ENCODE measurements at regions not wholly inside any gene's neighbourhood (a gene's known extent, or its start where the extent isn't known, plus 50 kb on each side); places are given as distances from the start of the nearest gene placed in this dataset.

DNA sequence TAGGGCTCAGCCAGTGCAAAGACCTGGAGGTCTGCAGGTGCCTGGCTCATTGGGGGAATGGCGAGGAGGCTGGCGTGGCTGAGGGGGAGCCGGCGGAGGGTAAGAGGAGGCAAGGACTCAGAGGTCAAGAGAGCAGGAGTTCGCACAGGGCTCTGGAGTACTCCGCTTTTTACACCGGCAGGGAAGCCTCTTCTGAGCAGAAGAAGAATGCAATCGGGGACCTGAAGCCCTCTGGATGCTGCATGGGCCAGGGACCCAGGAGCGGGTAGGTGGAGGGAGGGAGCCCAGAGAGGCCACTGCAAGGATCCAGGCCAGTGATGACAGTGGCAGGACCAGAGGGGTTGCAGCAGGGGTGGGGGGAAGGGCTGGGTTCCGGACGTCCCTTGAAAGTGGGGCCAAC, 70.4 kb upstream of the TAMM41 start:
- no peak for DNase-seq (ENCODE audit: low read depth, low spot score)

DNA sequence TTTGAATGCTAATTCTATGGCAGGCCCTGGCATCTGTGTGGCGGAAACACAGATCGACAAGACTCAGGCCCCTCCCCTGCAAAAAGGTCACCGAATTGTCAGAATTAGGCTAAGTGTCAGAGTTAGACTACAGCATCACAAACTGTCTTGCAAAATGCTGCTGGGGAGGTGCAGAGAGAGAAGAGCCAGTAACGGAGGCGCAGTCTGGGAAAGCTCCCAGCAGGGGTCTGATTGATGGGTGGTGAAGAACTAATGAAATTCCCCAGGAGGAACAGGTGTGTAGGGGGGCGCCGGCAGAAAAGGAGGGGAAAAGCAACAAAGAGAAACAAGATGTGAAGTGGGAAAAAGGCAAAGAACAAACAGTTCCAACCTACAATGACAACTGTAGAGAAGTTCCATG, 72.7 kb upstream of the TAMM41 start:
- no peak for DNase-seq (ENCODE audit: low read depth, low spot score)

DNA sequence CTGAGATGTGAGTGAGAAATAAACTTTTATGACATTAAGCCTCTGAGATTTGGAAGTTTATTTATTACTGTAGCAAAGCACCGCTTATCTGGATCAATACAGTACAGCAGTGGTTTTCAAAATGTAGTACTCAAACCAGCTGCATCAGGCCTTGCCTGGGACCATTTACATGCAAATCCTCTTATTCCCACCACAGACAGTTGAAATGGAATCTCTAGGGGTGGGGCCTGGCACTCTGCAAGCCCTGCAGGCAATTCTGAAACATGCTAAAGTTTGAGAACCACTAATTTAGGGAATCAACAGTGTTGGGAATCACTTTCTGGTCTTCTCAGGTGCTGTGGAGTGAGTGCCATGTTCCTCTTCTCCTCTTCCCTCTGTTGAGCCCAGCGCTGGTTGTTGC, 77.8 kb upstream of the TAMM41 start:
- no peak for DNase-seq (ENCODE audit: low read depth, low spot score)

DNA sequence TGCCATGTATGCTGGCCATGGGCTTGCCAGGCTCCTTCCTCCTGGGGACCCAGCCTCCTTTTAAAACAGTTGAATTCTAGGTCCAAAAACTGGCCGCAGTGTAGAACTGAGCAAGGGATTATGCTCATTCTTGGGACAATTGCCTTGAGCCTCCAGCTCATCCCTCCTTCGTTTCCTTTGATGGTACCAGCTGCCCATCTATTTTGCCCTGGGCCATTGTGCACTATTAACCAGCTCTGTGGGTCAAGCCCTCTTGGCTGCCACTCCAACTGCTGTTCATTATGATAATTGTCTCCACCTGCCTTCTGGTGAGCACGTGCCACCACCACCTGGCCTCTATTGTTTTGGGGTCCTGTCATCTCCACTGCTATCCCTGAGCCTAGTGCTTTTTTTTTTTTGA, 75.8 kb upstream of the SYN2 start:
- no peak for DNase-seq (ENCODE audit: low read depth, low spot score)

DNA sequence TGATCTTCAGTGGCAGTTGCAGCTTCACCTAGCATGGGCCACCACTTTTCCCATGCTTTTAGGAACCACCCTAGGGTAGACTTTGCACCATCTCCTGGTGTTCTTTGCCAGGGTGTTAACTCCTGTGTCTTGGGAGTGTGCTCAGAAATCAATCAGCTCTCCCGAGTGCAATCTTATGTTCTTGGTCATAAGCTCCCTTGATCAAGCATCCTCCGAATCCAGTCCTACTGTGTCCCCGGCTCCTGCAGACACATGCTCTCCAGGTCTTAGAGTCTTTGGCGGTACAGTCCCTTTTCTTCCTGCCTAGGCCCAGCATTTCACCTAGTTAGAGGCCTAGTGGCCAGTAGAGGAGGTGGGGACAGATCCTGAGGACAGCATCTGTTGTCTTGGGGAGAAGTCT, 74.7 kb upstream of the SYN2 start:
- DNase-seq (ENCODE audit: low read depth, low spot score): no peak

- DNase-seq (ENCODE audit: low read depth, low spot score): no peak
Observed at GRCh38 chr3:11930084-11930483, 74.1 kb upstream of the SYN2 start.

DNA sequence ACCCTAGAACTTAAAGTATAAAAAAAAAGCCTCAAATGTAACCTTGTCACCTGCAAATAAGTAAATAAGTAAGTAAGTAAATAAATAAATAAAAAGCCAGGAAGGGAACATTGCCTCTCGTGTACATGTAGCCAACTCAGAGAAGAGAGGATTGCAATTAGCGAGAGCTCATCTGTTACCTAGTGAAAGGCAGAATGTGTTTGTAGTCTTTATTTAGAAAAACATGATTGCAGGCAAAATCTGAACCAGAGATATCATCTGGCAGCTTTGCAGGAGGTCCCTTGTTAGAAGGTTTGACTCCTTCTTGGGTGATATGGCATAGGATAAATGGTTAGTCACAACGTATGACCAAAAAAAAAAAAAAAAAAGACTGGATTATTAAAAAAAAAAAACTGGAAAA, 71.6 kb upstream of the SYN2 start:
- DNase-seq (ENCODE audit: low read depth, low spot score): no peak

DNA sequence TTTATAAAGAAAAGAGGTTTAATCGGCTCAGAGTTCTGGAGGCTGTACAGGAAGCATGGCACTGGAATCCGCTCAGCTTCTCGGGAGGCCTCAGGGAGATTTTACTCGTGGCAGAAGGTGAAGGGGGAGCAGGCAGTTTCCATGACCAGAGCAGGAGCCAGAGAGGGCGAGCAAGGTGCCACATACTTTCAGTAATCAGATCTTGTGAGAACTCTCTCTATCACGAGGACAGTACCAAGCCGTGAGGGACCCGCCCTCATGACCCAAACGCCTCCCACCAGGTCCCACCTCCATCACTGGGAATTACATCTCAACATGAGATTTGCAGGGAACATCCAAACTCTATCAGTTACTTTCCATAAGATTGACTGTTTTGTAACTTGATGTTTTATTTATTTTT, 70.7 kb upstream of the SYN2 start:
- no peak for DNase-seq (ENCODE audit: low read depth, low spot score)

DNA sequence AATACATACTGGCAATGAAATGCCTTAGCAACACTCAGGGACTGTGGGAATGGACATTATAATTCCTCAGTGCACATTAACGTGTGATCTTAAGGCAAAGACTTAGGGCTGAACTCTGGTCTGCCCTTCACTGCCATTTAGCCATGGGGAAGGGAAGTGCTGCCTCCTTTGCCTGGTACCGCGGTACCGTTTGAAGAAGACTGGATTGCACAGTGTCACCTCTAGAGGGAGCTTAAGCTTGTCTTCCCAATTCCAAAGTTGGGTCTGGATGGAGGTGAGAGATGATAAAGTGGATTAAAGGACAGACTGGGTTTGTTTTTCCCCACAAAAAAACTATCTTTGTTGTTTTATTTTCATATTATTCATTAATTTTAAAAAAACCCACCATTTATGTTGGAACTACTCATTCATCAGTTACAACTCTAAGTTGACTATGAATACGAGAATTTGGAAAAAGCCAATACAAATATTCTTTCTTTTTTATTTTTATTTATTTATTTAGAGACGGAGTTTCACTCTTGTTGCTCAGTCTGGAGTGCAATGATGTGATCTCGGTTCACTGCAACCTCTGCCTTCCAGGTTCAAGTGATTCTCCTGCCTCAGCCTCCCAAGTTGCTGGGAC, 60.0 kb upstream of the SYN2 start:
- DNase-seq (ENCODE audit: low read depth, low spot score): peak; percentile 17

GRCh38 chr3:11948331-11948730, 55.9 kb upstream of the SYN2 start:
- no peak for DNase-seq (ENCODE audit: low read depth, low spot score)

DNA sequence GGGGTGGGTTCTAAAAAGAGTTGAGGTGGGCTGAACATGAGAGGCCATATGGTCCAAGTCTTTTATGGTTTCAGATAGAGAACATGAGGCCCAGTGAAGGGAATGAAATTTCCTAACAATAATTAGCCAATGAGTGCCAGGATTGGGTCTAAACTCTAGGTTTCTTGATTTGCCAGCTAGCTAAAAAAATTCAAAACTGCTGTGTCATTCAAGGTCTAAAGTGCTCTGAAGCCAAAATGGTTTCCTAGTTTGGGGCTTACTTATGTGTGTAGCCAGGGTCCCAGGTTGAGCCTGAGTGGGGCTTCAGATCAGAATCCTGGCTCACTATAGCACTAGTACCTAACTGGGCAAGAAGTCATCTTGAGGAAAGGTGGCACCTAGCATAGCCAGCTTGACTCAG, 55.3 kb upstream of the SYN2 start:
- DNase-seq (ENCODE audit: low read depth, low spot score): no peak

- no peak for DNase-seq (ENCODE audit: low read depth, low spot score)
Observed at GRCh38 chr3:11949351-11949750, 54.8 kb upstream of the SYN2 start.

DNA sequence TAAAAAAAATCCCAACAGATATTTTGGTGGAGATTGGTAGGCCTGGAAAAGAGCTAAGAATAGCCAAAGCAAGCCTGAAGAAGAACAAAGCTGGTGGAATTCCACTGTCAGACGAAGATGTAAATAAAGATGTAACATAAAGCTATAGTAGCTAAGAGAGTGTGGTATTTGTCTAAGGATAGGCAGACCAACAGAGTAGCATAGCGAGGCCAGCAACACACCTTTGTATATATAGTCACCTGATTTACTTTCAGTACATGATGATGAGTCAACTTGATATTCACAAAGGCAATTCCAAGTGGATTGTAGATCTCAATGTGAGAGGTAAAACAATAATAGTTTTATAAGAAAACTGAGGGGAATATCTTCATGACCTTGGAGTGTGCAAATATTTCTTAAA, 53.6 kb upstream of the SYN2 start:
- DNase-seq (ENCODE audit: low read depth, low spot score): no peak

GRCh38 chr3:11953350-11953749, 50.8 kb upstream of the SYN2 start:
- no peak for DNase-seq (ENCODE audit: low read depth, low spot score)

DNA sequence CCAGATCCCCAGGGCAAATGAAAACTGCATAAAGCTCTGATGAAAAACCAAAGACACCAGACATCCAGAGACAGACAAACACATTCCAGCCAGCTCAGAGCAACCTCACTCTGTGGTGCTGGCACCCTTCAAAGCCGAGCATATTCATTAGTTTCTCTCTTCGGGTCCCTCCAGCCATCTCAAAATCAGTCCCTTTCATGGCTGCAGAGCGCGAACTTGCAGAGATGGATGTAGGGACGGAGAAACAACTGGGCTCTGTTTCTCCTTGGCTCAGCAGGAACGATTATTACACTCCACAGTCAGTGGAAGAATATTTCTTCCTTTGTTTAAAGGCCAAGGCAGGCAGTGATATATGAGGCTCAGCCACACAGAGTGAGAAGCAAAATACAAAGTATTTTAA, 50.4 kb upstream of the SYN2 start:
- DNase-seq (ENCODE audit: low read depth, low spot score): no peak

- peak; percentile 13 for DNase-seq (ENCODE audit: low read depth, low spot score)
Observed at GRCh38 chr3:11954312-11954934, 49.8 kb upstream of the SYN2 start.
